ENCODE measurements at regions not wholly inside any gene's neighbourhood (a gene's known extent, or its start where the extent isn't known, plus 50 kb on each side); places are given as distances from the start of the nearest gene placed in this dataset.

- no peaks in the 10 kb centered on the region for H3K36me3 Mint-ChIP-seq (ENCODE audit: insufficient read depth)
- no peaks in the 10 kb centered on the region for H3K9me3 Mint-ChIP-seq
- H3K4me1 Mint-ChIP-seq (ENCODE audit: low read depth), result no peaks in the 10 kb centered on the region
These were observed 50.8 kb upstream of the BEND6 start for GRCh38 chr6:56904068-56904467.

GRCh38 chr6:56902641-56903464 lies 52.1 kb upstream of the BEND6 start:
- Mint-ChIP-seq H3K9me3 (no peaks in the 10 kb centered on the region), H3K27me3 (ENCODE audit: low read depth) (peaks cover 4% of the 10 kb centered on the region), H3K4me3 (no peak overlapping the region), H3K4me1 (ENCODE audit: low read depth) (no peaks in the 10 kb centered on the region), H3K36me3 (ENCODE audit: insufficient read depth) (no peaks in the 10 kb centered on the region)
- peak in 1 of 2 donors; percentile 51 for ATAC-seq
- DNase-seq, result no peak

More at GRCh38 chr6:56904068-56904467, 50.8 kb upstream of the BEND6 start:
- ATAC-seq (no peak), DNase-seq (no peak)
- Mint-ChIP-seq H3K4me3 (no peak overlapping the region), H3K27me3 (ENCODE audit: low read depth) (peaks cover 4% of the 10 kb centered on the region)

- no peaks in the 10 kb centered on the region for H3K36me3 Mint-ChIP-seq (ENCODE audit: insufficient read depth)
- H3K4me3 Mint-ChIP-seq, result no peak overlapping the region
- DNase-seq, result no peak
- no peaks in the 10 kb centered on the region for H3K9me3 Mint-ChIP-seq
- no peaks in the 10 kb centered on the region for H3K4me1 Mint-ChIP-seq (ENCODE audit: low read depth)
- no peak for ATAC-seq
- H3K27me3 Mint-ChIP-seq (ENCODE audit: low read depth), result peaks cover 3% of the 10 kb centered on the region
These were observed 54.1 kb upstream of the BEND6 start for GRCh38 chr6:56900784-56901183.

GRCh38 chr6:56899753-56900152 lies 55.2 kb upstream of the BEND6 start:
- Mint-ChIP-seq H3K4me3 (no peak overlapping the region), H3K4me1 (ENCODE audit: low read depth) (no peaks in the 10 kb centered on the region), H3K36me3 (ENCODE audit: insufficient read depth) (no peaks in the 10 kb centered on the region), H3K9me3 (no peaks in the 10 kb centered on the region), H3K27me3 (ENCODE audit: low read depth) (peaks cover 3% of the 10 kb centered on the region)
- ATAC-seq (no peak), DNase-seq (no peak)

GRCh38 chr6:56899311-56899710 lies 55.6 kb upstream of the BEND6 start:
- no peaks in the 10 kb centered on the region for H3K36me3 Mint-ChIP-seq (ENCODE audit: insufficient read depth)
- no peaks in the 10 kb centered on the region for H3K4me1 Mint-ChIP-seq (ENCODE audit: low read depth)
- DNase-seq, result no peak
- H3K9me3 Mint-ChIP-seq, result no peaks in the 10 kb centered on the region
- ATAC-seq, result no peak
- H3K4me3 Mint-ChIP-seq, result no peak overlapping the region
- peaks cover 3% of the 10 kb centered on the region for H3K27me3 Mint-ChIP-seq (ENCODE audit: low read depth)

- no peak overlapping the region for H3K4me3 Mint-ChIP-seq
- no peak for DNase-seq
- no peaks in the 10 kb centered on the region for H3K9me3 Mint-ChIP-seq
- H3K36me3 Mint-ChIP-seq (ENCODE audit: insufficient read depth), result no peaks in the 10 kb centered on the region
- peaks cover 3% of the 10 kb centered on the region for H3K27me3 Mint-ChIP-seq (ENCODE audit: low read depth)
- no peaks in the 10 kb centered on the region for H3K4me1 Mint-ChIP-seq (ENCODE audit: low read depth)
- no peak for ATAC-seq
These were observed 56.9 kb upstream of the BEND6 start for GRCh38 chr6:56897789-56898529.

GRCh38 chr6:56891754-56892153 lies 63.2 kb upstream of the BEND6 start:
- Mint-ChIP-seq H3K4me1 (ENCODE audit: low read depth) (peaks cover 27% of the 10 kb centered on the region), H3K36me3 (ENCODE audit: insufficient read depth) (no peaks in the 10 kb centered on the region), H3K27me3 (ENCODE audit: low read depth) (no peaks in the 10 kb centered on the region), H3K4me3 (no peak overlapping the region), H3K9me3 (no peaks in the 10 kb centered on the region)
- ATAC-seq (no peak), DNase-seq (no peak)

GRCh38 chr6:56890683-56891429 lies 64.1 kb upstream of the BEND6 start:
- Mint-ChIP-seq H3K36me3 (ENCODE audit: insufficient read depth) (no peaks in the 10 kb centered on the region), H3K27me3 (ENCODE audit: low read depth) (no peaks in the 10 kb centered on the region), H3K4me3 (no peak overlapping the region), H3K9me3 (no peaks in the 10 kb centered on the region), H3K4me1 (ENCODE audit: low read depth) (peaks cover 27% of the 10 kb centered on the region)
- ATAC-seq (peak; percentile 72 to 87), DNase-seq (no peak)

- DNase-seq (no peak), ATAC-seq (no peak)
- Mint-ChIP-seq H3K9me3 (no peaks in the 10 kb centered on the region), H3K4me1 (ENCODE audit: low read depth) (peaks cover 27% of the 10 kb centered on the region), H3K4me3 (no peak overlapping the region), H3K36me3 (ENCODE audit: insufficient read depth) (no peaks in the 10 kb centered on the region), H3K27me3 (ENCODE audit: low read depth) (no peaks in the 10 kb centered on the region)
These were observed 64.8 kb upstream of the BEND6 start for GRCh38 chr6:56890066-56890465.

- no peaks in the 10 kb centered on the region for H3K27me3 Mint-ChIP-seq (ENCODE audit: low read depth)
- no peaks in the 10 kb centered on the region for H3K9me3 Mint-ChIP-seq
- H3K4me3 Mint-ChIP-seq, result no peak overlapping the region
- DNase-seq, result no peak
- peaks cover 27% of the 10 kb centered on the region for H3K4me1 Mint-ChIP-seq (ENCODE audit: low read depth)
- ATAC-seq, result no peak
- no peaks in the 10 kb centered on the region for H3K36me3 Mint-ChIP-seq (ENCODE audit: insufficient read depth)
These were observed 65.4 kb upstream of the BEND6 start for GRCh38 chr6:56889492-56889891.

GRCh38 chr6:56888687-56889086 lies 66.2 kb upstream of the BEND6 start:
- H3K9me3 Mint-ChIP-seq, result no peaks in the 10 kb centered on the region
- no peak overlapping the region for H3K4me3 Mint-ChIP-seq
- no peaks in the 10 kb centered on the region for H3K36me3 Mint-ChIP-seq (ENCODE audit: insufficient read depth)
- H3K27me3 Mint-ChIP-seq (ENCODE audit: low read depth), result peaks cover 5% of the 10 kb centered on the region
- H3K4me1 Mint-ChIP-seq (ENCODE audit: low read depth), result peaks cover 27% of the 10 kb centered on the region
- no peak for DNase-seq
- ATAC-seq, result no peak

- H3K9me3 Mint-ChIP-seq, result no peaks in the 10 kb centered on the region
- peaks cover 7% of the 10 kb centered on the region for H3K27me3 Mint-ChIP-seq (ENCODE audit: low read depth)
- ATAC-seq, result no peak
- no peaks in the 10 kb centered on the region for H3K36me3 Mint-ChIP-seq (ENCODE audit: insufficient read depth)
- no peak overlapping the region for H3K4me3 Mint-ChIP-seq
- no peak for DNase-seq
- peaks cover 27% of the 10 kb centered on the region for H3K4me1 Mint-ChIP-seq (ENCODE audit: low read depth)
These were observed 67.8 kb upstream of the BEND6 start for GRCh38 chr6:56887086-56887485.

- H3K4me1 Mint-ChIP-seq (ENCODE audit: low read depth), result no peaks in the 10 kb centered on the region
- H3K9me3 Mint-ChIP-seq, result no peaks in the 10 kb centered on the region
- ATAC-seq (no peak), DNase-seq (no peak)
- H3K4me3 Mint-ChIP-seq, result no peak overlapping the region
- peaks cover 6% of the 10 kb centered on the region for H3K27me3 Mint-ChIP-seq (ENCODE audit: low read depth)
- no peaks in the 10 kb centered on the region for H3K36me3 Mint-ChIP-seq (ENCODE audit: insufficient read depth)
These were observed 77.0 kb upstream of the BEND6 start for GRCh38 chr6:56877922-56878321.

- Mint-ChIP-seq H3K4me1 (ENCODE audit: low read depth) (no peaks in the 10 kb centered on the region), H3K9me3 (no peaks in the 10 kb centered on the region), H3K36me3 (ENCODE audit: insufficient read depth) (no peaks in the 10 kb centered on the region), H3K27me3 (ENCODE audit: low read depth) (peaks cover 6% of the 10 kb centered on the region), H3K4me3 (no peak overlapping the region)
- DNase-seq (no peak), ATAC-seq (no peak)
These were observed 78.9 kb upstream of the BEND6 start for GRCh38 chr6:56875961-56876360.
